Cardiac septum (tissue), 1 donor: ENCODE measurements at regions not wholly inside any gene's neighbourhood (a gene's known extent, or its start where the extent isn't known, plus 50 kb on each side); places are given as distances from the start of the nearest gene placed in this dataset.

ENCODE experiments used
- DNase-seq: peaks from one replicate; pipeline ENCODE4 v3.0.0-alpha.2; 2020; ENCODE audit warnings: low spot score
- intact Hi-C: fragments of 100-400 bp; cut with DNase I; formaldehyde crosslinking; loops from one replicate; pipeline ENCODE4 v1.14.0; 2022
- donor health status: DM: no; HTN: no; CAD: no.

DNA sequence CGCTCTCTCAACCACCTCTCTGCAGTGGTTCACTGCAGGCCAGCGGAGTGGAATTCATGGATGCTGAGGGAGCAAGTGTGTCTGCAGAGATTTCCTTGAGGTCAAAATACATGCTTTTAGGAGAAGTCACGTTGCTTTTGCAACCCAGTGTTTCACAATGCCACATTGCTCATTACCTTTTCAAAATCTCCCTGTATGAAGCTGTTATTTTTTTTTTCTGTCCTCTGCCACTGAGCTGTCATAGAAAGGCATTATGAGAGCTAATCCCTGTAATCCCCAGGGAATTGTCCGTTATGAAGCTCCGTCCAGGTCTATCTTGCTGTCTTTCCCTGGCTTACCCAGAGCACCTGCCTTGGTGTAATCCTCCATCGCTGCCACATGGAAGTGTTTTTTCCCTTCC lies 60.5 kb upstream of the SLC22A23 start:
- DNase-seq = no peak
- intact Hi-C loops = no loop called here

DNA sequence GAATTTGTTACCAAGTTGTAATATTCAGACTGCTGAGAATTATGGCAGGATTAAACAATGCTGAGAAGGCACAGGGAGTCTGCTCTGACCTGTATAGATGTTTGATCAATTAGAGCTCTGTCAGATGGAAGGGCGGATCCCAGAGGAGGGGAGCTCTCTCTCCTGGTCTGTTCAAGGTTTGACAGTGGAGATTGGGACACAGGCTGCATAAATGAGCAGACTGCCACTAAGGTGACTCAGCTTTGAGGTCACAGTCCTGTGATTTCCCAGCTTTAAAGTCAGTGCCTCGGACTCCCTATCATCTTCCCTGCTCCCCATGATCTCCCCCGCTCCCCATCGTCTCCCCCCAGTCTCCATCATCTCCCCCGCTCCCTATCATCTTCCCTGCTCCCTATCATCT lies 59.2 kb upstream of the SLC22A23 start:
- no peak for DNase-seq
- intact Hi-C loops = no loop called here

- no peak for DNase-seq
- intact Hi-C loops = no loop called here
Measured at GRCh38 chr6:3515669-3516068, 58.8 kb upstream of the SLC22A23 start.

GRCh38 chr6:3513416-3513815 lies 56.6 kb upstream of the SLC22A23 start:
- intact Hi-C loops = no loop called here
- no peak for DNase-seq

- DNase-seq = no peak
- intact Hi-C loops = no loop called here
Measured at GRCh38 chr6:3512832-3513231, 56.0 kb upstream of the SLC22A23 start.

- DNase-seq = no peak
- intact Hi-C loops = no loop called here
Measured at GRCh38 chr6:3510617-3511016, 53.8 kb upstream of the SLC22A23 start.

DNA sequence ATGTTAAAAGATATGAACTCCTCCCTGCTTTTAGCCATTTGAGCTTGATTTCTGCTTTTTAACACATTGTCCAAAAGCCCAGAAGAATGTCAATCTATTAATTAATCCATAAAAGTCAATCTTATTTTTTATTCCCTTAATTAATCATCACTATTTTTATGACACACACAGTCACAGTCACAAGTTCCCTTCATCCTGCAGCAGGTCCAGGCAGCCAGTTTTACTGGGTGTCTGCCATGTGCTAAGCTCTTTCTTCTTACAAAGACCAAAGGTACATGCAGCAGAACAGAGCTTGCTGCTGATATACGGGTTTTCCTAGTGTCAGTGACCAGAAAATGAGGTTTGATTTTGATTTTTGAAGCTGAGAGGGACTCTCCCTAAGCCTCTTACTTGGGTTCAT lies 53.3 kb upstream of the SLC22A23 start:
- intact Hi-C loops = no loop called here

DNA sequence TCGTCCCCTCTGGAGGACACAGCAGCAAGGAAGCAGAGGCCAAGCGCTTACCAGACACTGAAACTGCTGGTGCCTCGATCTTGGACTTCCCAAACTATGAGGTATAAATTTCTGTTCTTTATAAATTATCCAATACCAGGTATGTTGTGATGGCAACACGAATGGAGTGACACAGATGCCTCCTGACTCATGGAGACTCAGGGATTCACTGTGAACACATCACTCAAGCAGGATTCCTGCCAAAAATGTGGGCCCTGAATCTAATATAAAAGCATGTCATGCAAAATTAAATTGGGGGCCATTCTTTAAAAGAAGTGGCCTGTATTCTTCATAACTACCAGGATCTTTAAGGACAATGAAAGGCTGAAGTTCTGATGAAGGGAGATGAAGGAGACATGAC lies 52.5 kb upstream of the SLC22A23 start:
- peak; percentile 12 for DNase-seq
- intact Hi-C loops = no loop called here

More for the DNA sequence above, 53.3 kb upstream of the SLC22A23 start:
- peak; percentile 2 for DNase-seq

- DNase-seq = no peak
- intact Hi-C loops = no loop called here
Measured at GRCh38 chr6:3506751-3507383, 50.0 kb upstream of the SLC22A23 start.
